ENCODE measurements at regions not wholly inside any gene's neighbourhood (a gene's known extent, or its start where the extent isn't known, plus 50 kb on each side); places are given as distances from the start of the nearest gene placed in this dataset.

DNA sequence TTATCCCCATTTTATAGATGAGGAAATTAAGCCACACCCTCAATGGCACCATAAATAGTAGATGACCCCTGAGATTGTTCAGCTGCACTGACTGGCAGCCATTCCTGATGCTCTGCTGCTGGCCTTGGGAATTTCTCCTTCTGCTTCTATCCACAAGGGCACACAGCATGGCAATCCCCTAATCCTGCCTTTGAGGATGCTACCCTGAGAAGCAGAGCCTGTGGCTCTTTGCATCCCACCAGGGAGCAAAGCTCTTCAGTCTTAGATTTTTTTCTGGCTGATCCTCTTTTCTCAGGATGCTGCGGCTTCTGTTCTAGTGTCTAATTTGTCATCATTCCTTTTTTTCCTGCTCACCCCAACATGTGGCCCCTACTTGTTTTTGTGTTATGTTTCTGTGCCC lies 114.8 kb downstream of the TMX1 start:
- no peak for TF ChIP-seq POLR2AphosphoS5 (IDR thresholded peaks at IDR 0.05)
- TF ChIP-seq, protein P1, sequence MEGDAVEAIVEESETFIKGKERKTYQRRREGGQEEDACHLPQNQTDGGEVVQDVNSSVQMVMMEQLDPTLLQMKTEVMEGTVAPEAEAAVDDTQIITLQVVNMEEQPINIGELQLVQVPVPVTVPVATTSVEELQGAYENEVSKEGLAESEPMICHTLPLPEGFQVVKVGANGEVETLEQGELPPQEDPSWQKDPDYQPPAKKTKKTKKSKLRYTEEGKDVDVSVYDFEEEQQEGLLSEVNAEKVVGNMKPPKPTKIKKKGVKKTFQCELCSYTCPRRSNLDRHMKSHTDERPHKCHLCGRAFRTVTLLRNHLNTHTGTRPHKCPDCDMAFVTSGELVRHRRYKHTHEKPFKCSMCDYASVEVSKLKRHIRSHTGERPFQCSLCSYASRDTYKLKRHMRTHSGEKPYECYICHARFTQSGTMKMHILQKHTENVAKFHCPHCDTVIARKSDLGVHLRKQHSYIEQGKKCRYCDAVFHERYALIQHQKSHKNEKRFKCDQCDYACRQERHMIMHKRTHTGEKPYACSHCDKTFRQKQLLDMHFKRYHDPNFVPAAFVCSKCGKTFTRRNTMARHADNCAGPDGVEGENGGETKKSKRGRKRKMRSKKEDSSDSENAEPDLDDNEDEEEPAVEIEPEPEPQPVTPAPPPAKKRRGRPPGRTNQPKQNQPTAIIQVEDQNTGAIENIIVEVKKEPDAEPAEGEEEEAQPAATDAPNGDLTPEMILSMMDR (IDR thresholded peaks at IDR 0.05): no peak
- TF ChIP-seq EP300 (IDR thresholded peaks at IDR 0.05): no peak
- no peak for TF ChIP-seq POLR2A (IDR thresholded peaks at IDR 0.05)
